ENCODE measurements at regions not wholly inside any gene's neighbourhood (a gene's known extent, or its start where the extent isn't known, plus 50 kb on each side); places are given as distances from the start of the nearest gene placed in this dataset.

DNA sequence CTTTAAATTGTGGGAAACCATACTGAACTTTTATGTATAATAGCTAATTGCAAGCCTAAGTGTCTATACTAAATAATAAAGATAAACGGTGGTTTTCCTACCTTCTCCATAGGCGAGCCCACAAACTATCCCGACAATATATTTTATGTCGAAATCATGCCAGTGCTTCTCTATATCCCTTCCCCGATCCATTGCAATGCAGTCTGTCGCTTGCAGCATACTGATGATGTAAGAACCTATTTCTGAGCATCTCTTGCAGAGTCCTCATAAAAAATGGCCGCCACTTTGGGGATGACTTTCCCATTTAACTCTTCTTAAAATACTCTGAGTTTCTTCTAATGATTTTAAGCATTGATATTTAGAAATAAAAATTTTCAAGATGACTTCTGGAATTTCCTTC, 58.1 kb upstream of the TLR3 start:
- TF ChIP-seq POLR2A (IDR thresholded peaks at IDR 0.05; ENCODE audit: extremely low read depth, insufficient read length) = no peak
- TF ChIP-seq, protein P1, sequence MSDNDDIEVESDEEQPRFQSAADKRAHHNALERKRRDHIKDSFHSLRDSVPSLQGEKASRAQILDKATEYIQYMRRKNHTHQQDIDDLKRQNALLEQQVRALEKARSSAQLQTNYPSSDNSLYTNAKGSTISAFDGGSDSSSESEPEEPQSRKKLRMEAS (IDR thresholded peaks at IDR 0.05; ENCODE audit: low read depth, low read length) = no peak
- TF ChIP-seq MYC (IDR thresholded peaks at IDR 0.05; ENCODE audit: low read depth, low read length) = no peak
- TF ChIP-seq, protein P2, sequence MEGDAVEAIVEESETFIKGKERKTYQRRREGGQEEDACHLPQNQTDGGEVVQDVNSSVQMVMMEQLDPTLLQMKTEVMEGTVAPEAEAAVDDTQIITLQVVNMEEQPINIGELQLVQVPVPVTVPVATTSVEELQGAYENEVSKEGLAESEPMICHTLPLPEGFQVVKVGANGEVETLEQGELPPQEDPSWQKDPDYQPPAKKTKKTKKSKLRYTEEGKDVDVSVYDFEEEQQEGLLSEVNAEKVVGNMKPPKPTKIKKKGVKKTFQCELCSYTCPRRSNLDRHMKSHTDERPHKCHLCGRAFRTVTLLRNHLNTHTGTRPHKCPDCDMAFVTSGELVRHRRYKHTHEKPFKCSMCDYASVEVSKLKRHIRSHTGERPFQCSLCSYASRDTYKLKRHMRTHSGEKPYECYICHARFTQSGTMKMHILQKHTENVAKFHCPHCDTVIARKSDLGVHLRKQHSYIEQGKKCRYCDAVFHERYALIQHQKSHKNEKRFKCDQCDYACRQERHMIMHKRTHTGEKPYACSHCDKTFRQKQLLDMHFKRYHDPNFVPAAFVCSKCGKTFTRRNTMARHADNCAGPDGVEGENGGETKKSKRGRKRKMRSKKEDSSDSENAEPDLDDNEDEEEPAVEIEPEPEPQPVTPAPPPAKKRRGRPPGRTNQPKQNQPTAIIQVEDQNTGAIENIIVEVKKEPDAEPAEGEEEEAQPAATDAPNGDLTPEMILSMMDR (IDR thresholded peaks at IDR 0.05; ENCODE audit: low read depth, low read length) = no peak
- DNase-seq (ENCODE audit: low read depth) = no peak
- H3K4me3 ChIP-seq (ENCODE audit: low read depth, low read length) = no peak overlapping the region

DNA sequence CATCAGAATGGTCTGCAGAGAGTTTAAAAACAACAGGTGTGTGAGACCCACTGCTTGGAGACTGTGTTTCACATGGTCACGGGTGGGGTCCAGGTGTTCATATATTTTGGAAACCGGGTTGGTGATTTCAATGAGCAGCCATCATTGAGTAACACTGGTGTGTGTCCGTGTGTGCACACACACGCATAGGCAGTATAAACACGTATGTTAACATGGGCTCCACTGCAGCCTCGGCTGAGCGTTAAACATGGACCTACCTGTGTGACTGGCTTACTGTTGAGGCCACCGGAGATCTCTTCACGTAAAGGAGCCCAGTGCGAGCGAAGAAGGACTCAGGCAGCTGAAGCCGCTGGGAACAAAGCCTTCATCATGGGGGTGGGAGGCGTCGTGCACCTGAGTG, 56.9 kb upstream of the TLR3 start:
- TF ChIP-seq, protein P2 (IDR thresholded peaks at IDR 0.05; ENCODE audit: low read depth, low read length) = no peak
- TF ChIP-seq POLR2A (IDR thresholded peaks at IDR 0.05; ENCODE audit: extremely low read depth, insufficient read length) = no peak
- TF ChIP-seq, protein P1 (IDR thresholded peaks at IDR 0.05; ENCODE audit: low read depth, low read length) = no peak
- no peak for TF ChIP-seq MYC (IDR thresholded peaks at IDR 0.05; ENCODE audit: low read depth, low read length)
- no peak overlapping the region for H3K4me3 ChIP-seq (ENCODE audit: low read depth, low read length)
- no peak for DNase-seq (ENCODE audit: low read depth)

DNA sequence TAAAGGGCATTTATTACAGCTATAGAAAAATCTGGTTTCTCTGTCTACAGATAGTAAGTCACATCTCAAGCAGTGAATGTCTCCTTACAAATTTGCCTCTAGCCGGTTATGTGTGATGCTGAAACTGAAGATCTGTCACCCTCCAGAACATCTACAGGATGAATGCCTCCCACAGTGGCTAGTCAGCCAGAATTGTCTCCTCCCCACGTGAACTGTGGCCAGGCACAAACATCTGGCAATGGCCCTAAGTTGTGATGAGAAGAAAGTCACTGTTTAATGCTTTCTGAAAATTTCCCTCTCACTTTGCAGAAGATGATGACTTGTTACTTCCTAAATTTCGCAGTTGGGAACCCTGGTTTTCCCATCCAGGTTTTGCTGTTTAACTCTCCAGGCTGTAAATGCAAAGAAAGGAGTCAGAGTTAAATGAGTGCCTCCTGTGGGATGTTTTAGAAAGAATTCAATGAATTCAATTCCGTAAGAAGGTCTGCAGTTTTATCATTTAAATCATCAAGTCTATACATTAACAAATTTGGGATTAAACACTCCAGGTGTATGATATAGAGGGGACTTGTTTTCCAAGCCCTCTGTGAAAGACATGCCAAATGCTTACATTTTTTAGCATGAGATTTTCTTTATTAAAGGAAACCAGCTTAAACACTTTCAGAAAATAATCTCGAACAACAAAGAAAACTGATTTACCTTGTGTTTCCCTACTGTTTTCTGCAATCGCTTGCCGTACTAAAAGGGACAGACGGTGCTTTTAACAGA, 55.4 kb upstream of the TLR3 start:
- no peak for DNase-seq (ENCODE audit: low read depth)
- H3K4me3 ChIP-seq (ENCODE audit: low read depth, low read length) = no peak overlapping the region
- no peak for TF ChIP-seq POLR2A (IDR thresholded peaks at IDR 0.05; ENCODE audit: extremely low read depth, insufficient read length)
- no peak for TF ChIP-seq MYC (IDR thresholded peaks at IDR 0.05; ENCODE audit: low read depth, low read length)
- TF ChIP-seq, protein P2 (IDR thresholded peaks at IDR 0.05; ENCODE audit: low read depth, low read length) = no peak
- TF ChIP-seq, protein P1 (IDR thresholded peaks at IDR 0.05; ENCODE audit: low read depth, low read length) = no peak

DNA sequence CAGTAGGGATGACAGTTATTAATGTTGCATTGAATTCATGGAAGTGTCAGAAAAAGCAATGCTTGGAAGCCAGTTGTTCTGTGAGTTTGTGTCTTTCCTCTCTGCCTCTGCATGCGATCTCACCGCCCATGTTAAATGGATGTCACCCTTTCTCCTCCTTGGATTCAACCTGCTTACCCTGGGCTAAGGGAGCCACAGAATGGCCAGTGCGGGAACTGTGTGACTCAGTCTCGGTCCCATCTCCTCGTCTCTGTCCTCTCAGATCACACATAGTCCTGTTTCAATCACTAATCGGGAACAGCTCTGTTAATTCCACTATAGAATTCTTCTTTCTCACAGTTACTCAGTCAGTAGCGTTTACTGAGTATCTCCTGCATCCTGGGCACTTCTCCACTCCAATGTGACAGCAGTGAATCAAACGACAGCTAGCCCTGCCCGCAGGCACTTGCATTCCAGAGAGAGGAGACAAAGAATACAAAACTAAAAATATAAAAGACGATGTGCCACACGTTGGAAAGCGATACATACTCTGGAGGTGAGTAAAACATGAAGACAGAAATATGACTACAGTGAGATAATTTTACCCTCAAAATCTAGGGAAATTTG, 53.6 kb upstream of the TLR3 start:
- H3K4me3 ChIP-seq (ENCODE audit: low read depth, low read length) = no peak overlapping the region
- DNase-seq (ENCODE audit: low read depth) = no peak
- TF ChIP-seq MYC (IDR thresholded peaks at IDR 0.05; ENCODE audit: low read depth, low read length) (no peak), POLR2A (IDR thresholded peaks at IDR 0.05; ENCODE audit: extremely low read depth, insufficient read length) (no peak)
- TF ChIP-seq, protein P2 (IDR thresholded peaks at IDR 0.05; ENCODE audit: low read depth, low read length) = no peak
- TF ChIP-seq, protein P1 (IDR thresholded peaks at IDR 0.05; ENCODE audit: low read depth, low read length) = no peak

DNA sequence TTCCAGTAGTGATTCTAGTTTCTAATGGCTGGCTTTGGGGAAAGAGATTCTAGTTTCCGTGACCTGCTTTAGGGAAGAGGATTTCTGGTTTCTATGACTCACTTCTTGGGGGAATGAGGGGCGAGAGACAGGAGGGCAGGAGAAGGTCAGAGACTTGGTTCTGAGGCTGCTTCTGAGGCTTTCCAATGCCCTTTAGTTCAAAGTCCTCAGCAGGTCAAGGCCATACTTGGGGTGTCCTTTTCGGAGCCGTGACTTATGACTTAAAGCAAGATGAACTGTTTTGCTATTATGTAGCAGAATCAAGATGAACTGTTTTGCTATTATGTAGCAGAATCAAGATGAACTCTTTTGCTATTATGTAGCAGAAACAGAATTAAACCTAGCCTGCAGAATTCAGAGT, 52.2 kb upstream of the TLR3 start:
- no peak for DNase-seq (ENCODE audit: low read depth)
- TF ChIP-seq, protein P1 (IDR thresholded peaks at IDR 0.05; ENCODE audit: low read depth, low read length) = no peak
- TF ChIP-seq, protein P2 (IDR thresholded peaks at IDR 0.05; ENCODE audit: low read depth, low read length) = no peak
- no peak for TF ChIP-seq POLR2A (IDR thresholded peaks at IDR 0.05; ENCODE audit: extremely low read depth, insufficient read length)
- TF ChIP-seq MYC (IDR thresholded peaks at IDR 0.05; ENCODE audit: low read depth, low read length) = no peak
- no peak overlapping the region for H3K4me3 ChIP-seq (ENCODE audit: low read depth, low read length)

Measured in NB4 (cell line).